ENCODE measurements at regions not wholly inside any gene's neighbourhood (a gene's known extent, or its start where the extent isn't known, plus 50 kb on each side); places are given as distances from the start of the nearest gene placed in this dataset.
"Not testable (repeated sequence)": the region's sequence is repeated elsewhere in the genome, so short reads cannot be mapped to it uniquely, and the experiment has no call there.

- no peak for DNase-seq (ENCODE audit: low read depth, low spot score)
These were observed 93.7 kb downstream of the TRIM43 start for GRCh38 chr2:95685513-95685912.

- DNase-seq (ENCODE audit: low read depth, low spot score): not testable (repeated sequence)
These were observed 94.4 kb downstream of the TRIM43 start for GRCh38 chr2:95686056-95686825.

- not testable (repeated sequence) for DNase-seq (ENCODE audit: low read depth, low spot score)
These were observed 96.1 kb downstream of the TRIM43 start for GRCh38 chr2:95687852-95688251.

- DNase-seq (ENCODE audit: low read depth, low spot score): not testable (repeated sequence)
These were observed 99.4 kb downstream of the TRIM43 start for GRCh38 chr2:95691210-95691609.

- DNase-seq (ENCODE audit: low read depth, low spot score): not testable (repeated sequence)
These were observed 101.5 kb downstream of the TRIM43 start for GRCh38 chr2:95693071-95693846.

- DNase-seq (ENCODE audit: low read depth, low spot score): no peak
These were observed 103.8 kb downstream of the TRIM43 start for GRCh38 chr2:95695613-95696012.

- DNase-seq (ENCODE audit: low read depth, low spot score): no peak
These were observed 106.3 kb downstream of the TRIM43 start for GRCh38 chr2:95698146-95698545.

- DNase-seq (ENCODE audit: low read depth, low spot score): not testable (repeated sequence)
These were observed 107.7 kb downstream of the TRIM43 start for GRCh38 chr2:95699201-95700184.

GRCh38 chr2:95700519-95700918, 108.7 kb downstream of the TRIM43 start:
- DNase-seq (ENCODE audit: low read depth, low spot score): no peak

- no peak for DNase-seq (ENCODE audit: low read depth, low spot score)
These were observed 110.7 kb downstream of the TRIM43 start for GRCh38 chr2:95702471-95702870.

GRCh38 chr2:95707161-95707560, 115.4 kb downstream of the TRIM43 start:
- not testable (repeated sequence) for DNase-seq (ENCODE audit: low read depth, low spot score)

GRCh38 chr2:95707837-95708236, 116.0 kb downstream of the TRIM43 start:
- no peak for DNase-seq (ENCODE audit: low read depth, low spot score)

GRCh38 chr2:95709831-95710230, 118.0 kb downstream of the TRIM43 start:
- no peak for DNase-seq (ENCODE audit: low read depth, low spot score)

- not testable (repeated sequence) for DNase-seq (ENCODE audit: low read depth, low spot score)
These were observed 121.8 kb downstream of the TRIM43 start for GRCh38 chr2:95713470-95714177.

- not testable (repeated sequence) for DNase-seq (ENCODE audit: low read depth, low spot score)
These were observed 122.6 kb downstream of the TRIM43 start for GRCh38 chr2:95714398-95714797.

- DNase-seq (ENCODE audit: low read depth, low spot score): no peak
These were observed 127.8 kb downstream of the TRIM43 start for GRCh38 chr2:95719473-95720060.

GRCh38 chr2:95721726-95722125, 129.9 kb downstream of the TRIM43 start:
- no peak for DNase-seq (ENCODE audit: low read depth, low spot score)

- DNase-seq (ENCODE audit: low read depth, low spot score): no peak
These were observed 130.4 kb downstream of the TRIM43 start for GRCh38 chr2:95722131-95722697.

GRCh38 chr2:95723627-95724210, 131.9 kb downstream of the TRIM43 start:
- DNase-seq (ENCODE audit: low read depth, low spot score): not testable (repeated sequence)

GRCh38 chr2:95725191-95725590, 133.4 kb downstream of the TRIM43 start:
- not testable (repeated sequence) for DNase-seq (ENCODE audit: low read depth, low spot score)
